Lower leg skin (tissue), 4 donors: ENCODE measurements at regions not wholly inside any gene's neighbourhood (a gene's known extent, or its start where the extent isn't known, plus 50 kb on each side); places are given as distances from the start of the nearest gene placed in this dataset.

ENCODE experiments used
- DNase-seq, 2 donors: peaks; one replicate each; pipeline ENCODE4 v3.0.0-alpha.2; 2019; ENCODE audit warnings: low spot score in 2 of 2
- H3K4me3 ChIP-seq: fragments of 200-600 bp; sonication (generic); 2 replicates; pipeline ENCODE4 v1.5.1; 2017; ENCODE audit warnings: mild to moderate bottlenecking, low read depth; ENCODE audit not compliant: poor library complexity, severe bottlenecking
- CTCF ChIP-seq, 3 donors: fragments of 450-650 bp; IDR thresholded peaks; one replicate each; pipeline ENCODE4 v1.5.1; 2016; ENCODE audit warnings: antibody characterized with exemption in 3 of 3, mild to moderate bottlenecking in 3 of 3, moderate library complexity in 2 of 3
- POLR2A ChIP-seq, 2 donors: fragments of 450-650 bp; IDR thresholded peaks; one replicate each; pipeline ENCODE4 v1.6.1; 2016 to 2017; ENCODE audit warnings: antibody characterized with exemption in 2 of 2, mild to moderate bottlenecking in 1 of 2, moderate library complexity in 1 of 2
- WGBS, 2 donors: methylation state at CpG; one replicate each; pipeline ENCODE4 v1.1.5; 2018; 5-methylcytosine and 5-hydroxymethylcytosine counted together
- intact Hi-C: fragments of 100-400 bp; cut with DNase I; formaldehyde crosslinking; loops from one replicate; pipeline ENCODE4 v1.15.0; 2023; ENCODE audit warnings: low total_unique reads

- intact Hi-C loops = no loop called here
- no peak for DNase-seq
- 56 to 61% methylated on average over 3 of the region's 3 CpGs for WGBS, 2 donors
- TF ChIP-seq CTCF (IDR thresholded peaks at IDR 0.05) = no peak
- TF ChIP-seq POLR2A (IDR thresholded peaks at IDR 0.05) = no peak
- H3K4me3 ChIP-seq = no peak overlapping the region
Observed at GRCh38 chr3:157754451-157754850, 251.2 kb upstream of the VEPH1 start.

DNA sequence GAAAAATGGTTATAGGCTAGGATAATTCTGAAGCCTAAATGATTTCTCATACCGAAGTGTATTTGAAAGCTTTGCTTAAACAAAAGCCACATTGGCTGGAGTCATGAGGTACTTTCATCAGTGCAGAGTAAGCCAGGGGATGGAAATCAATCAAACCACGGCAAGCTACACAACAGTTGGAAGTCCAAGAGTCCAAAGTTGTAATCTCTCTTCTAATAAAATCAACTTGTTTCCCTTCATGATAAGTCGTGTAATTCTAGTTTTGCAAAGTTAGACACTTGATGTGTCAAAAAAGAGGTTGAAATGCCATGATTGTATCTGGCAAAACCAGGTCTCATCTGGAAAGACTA lies 250.5 kb upstream of the VEPH1 start:
- DNase-seq = no peak
- WGBS, 2 donors = 52 to 62% methylated on average over 3 of the region's 3 CpGs
- intact Hi-C loops = no loop called here
- H3K4me3 ChIP-seq = no peak overlapping the region
- TF ChIP-seq POLR2A (IDR thresholded peaks at IDR 0.05) (no peak), CTCF (IDR thresholded peaks at IDR 0.05) (no peak)

DNA sequence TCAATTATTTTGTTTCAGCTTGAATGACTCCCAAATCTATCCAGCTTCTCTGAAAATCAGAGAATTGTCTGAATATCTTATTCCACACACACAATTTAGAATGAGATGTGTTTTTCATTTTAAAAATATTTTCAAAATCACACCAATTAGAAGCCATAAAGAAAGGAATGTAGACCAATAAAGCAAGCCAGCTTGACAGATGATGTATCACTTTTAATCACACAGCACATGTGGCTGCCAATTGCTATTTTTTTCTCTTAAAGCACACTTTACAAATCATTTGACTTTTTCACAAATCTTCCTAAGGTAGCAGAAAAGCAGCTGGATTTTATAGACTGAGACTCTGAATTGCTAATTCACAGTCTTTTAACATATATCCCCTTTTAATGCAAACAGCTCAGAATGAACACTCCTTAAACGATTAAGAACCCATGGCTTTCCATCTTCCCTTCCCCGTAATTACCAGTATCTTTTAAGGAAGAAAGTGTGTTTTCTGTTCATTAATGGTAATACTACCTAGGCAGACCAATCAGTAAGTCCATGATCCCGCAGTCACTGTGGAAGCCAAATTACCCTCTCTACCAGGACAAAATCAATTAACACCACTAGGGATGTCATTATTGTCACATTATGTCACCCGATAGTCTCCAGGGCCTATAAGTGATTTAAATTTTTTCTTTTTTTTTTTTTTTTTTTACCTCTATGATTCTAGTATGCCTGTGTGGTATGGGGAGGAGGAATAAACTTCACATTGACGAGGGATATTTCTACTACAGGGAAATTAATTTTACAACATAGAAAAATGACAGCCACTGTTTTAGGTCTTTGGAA lies 250.0 kb upstream of the VEPH1 start:
- H3K4me3 ChIP-seq = no peak overlapping the region
- no peak for DNase-seq
- 48 to 58% methylated on average over 5 of the region's 5 CpGs for WGBS, 2 donors
- intact Hi-C loops = no loop called here
- TF ChIP-seq CTCF (IDR thresholded peaks at IDR 0.05) (no peak), POLR2A (IDR thresholded peaks at IDR 0.05) (no peak)

GRCh38 chr3:157752554-157752953 lies 249.3 kb upstream of the VEPH1 start:
- TF ChIP-seq CTCF (IDR thresholded peaks at IDR 0.05) = no peak
- no peak for TF ChIP-seq POLR2A (IDR thresholded peaks at IDR 0.05)
- intact Hi-C loops = no loop called here
- DNase-seq = no peak
- H3K4me3 ChIP-seq = no peak overlapping the region
- 38 to 44% methylated on average over 3 of the region's 3 CpGs for WGBS, 2 donors

- no peak for TF ChIP-seq CTCF (IDR thresholded peaks at IDR 0.05)
- no peak for TF ChIP-seq POLR2A (IDR thresholded peaks at IDR 0.05)
Observed at GRCh38 chr3:157751386-157751785, 248.2 kb upstream of the VEPH1 start.

DNA sequence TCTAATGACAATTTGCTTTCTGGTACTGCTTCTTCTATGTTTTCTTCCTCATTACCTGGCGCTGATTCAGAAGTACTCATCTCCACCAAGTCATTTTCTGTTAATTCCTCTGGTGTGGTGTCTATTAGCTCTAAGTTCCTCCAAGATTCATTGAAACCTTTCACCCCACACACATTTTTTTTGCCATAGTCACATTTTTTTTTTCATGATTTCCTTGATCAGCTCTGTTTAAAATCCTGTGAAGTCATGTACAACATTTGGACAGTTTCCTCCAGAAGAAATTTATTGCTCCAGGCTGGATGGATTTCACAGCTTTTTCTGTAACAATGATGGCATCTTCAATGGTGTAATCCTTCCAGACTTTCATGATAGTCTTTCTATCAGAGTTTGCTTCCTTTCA lies 243.2 kb upstream of the VEPH1 start:
- no peak overlapping the region for H3K4me3 ChIP-seq
- TF ChIP-seq POLR2A (IDR thresholded peaks at IDR 0.05) = no peak
- TF ChIP-seq CTCF (IDR thresholded peaks at IDR 0.05) = no peak
- WGBS, 2 donors = 66 to 75% methylated on average over 1 of the region's 1 CpG
- intact Hi-C loops = no loop called here
- DNase-seq = no peak

More at GRCh38 chr3:157751386-157751785, 248.2 kb upstream of the VEPH1 start:
- DNase-seq = no peak
- WGBS, 2 donors = 76 to 83% methylated on average over 1 of the region's 1 CpG
- H3K4me3 ChIP-seq = no peak overlapping the region
- intact Hi-C loops = no loop called here
